ENCODE measurements at regions not wholly inside any gene's neighbourhood (a gene's known extent, or its start where the extent isn't known, plus 50 kb on each side); places are given as distances from the start of the nearest gene placed in this dataset.

GRCh38 chr15:38127306-38127771 lies 125.3 kb upstream of the SPRED1 start:
- no peak overlapping the region for H3K4me3 ChIP-seq (replicated peaks in 1 of 3; ENCODE audit: low read depth in 2 of 3, low read length in 3 of 3)
- DNase-seq: peak in 2 of 3 donors; percentile 6 to 35
- intact Hi-C loops (cut with micrococcal nuclease): loop anchor here in 1 of 2 donors (10.0 kb wide), 1 partner anchor 103 kb away; no protein-coding TSS in a partner anchor
- H3K4me2 ChIP-seq (replicated peaks; ENCODE audit: extremely low read depth, low read length, poor library complexity, severe bottlenecking): no peak overlapping the region
- H3K36me3 ChIP-seq (replicated peaks in 1 of 2; ENCODE audit: control insufficient read depth in 1 of 2, insufficient read depth in 2 of 2, low read length in 2 of 2): no peaks in the 10 kb centered on the region
- peaks cover 53 to 62% of the 10 kb centered on the region in 2 donors for H3K4me1 ChIP-seq (ENCODE audit: control insufficient read depth in 1 of 2, insufficient read depth in 2 of 2, low read length in 2 of 2)
- H2AFZ ChIP-seq (ENCODE audit: insufficient read depth, low read depth, low read length, poor library complexity, severe bottlenecking): no peak overlapping the region
- no peaks in the 10 kb centered on the region for H4K20me1 ChIP-seq (ENCODE audit: insufficient read depth, low read length)
- peaks cover 56% of the 10 kb centered on the region for H3K4me1 Mint-ChIP-seq
- peaks cover 5 to 16% (median 12%) of the 10 kb centered on the region in 7 donors for H3K9me3 Mint-ChIP-seq
- peak overlapping the region in 4 of 7 donors; percentile 10 to 73 (median 52) for H3K27ac Mint-ChIP-seq
- H3K27me3 ChIP-seq (ENCODE audit: control insufficient read depth in 2 of 2, insufficient read depth in 2 of 2, low read length in 2 of 2): peaks cover 2 to 5% of the 10 kb centered on the region in 2 donors
- TF ChIP-seq CTCF (IDR thresholded peaks at IDR 0.05): no peak
- peak overlapping the region in 1 of 2 donors; percentile 21 for H3K4me3 Mint-ChIP-seq
- no peaks in the 10 kb centered on the region for H3K36me3 Mint-ChIP-seq
- H3K79me2 ChIP-seq (ENCODE audit: insufficient read depth, low read length): no peaks in the 10 kb centered on the region
- H3K9me3 ChIP-seq (replicated peaks in 1 of 2; ENCODE audit: control insufficient read depth in 1 of 2, insufficient read depth in 1 of 2, low read length in 2 of 2): no peaks in the 10 kb centered on the region
- no peak overlapping the region for H3K27ac ChIP-seq (ENCODE audit: low read depth in 1 of 2, low read length in 2 of 2)
- WGBS (ENCODE audit: insufficient coverage): no CpG with 5 or more reads among the region's 1 CpG
- H3K27me3 Mint-ChIP-seq (ENCODE audit: low read depth in 3 of 3): peaks cover 11 to 26% (median 18%) of the 10 kb centered on the region in 3 donors
- H3K9ac ChIP-seq (ENCODE audit: insufficient read depth, low read length, poor library complexity, severe bottlenecking): no peak overlapping the region

- peaks cover 2 to 5% of the 10 kb centered on the region in 2 donors for H3K27me3 ChIP-seq (ENCODE audit: control insufficient read depth in 2 of 2, insufficient read depth in 2 of 2, low read length in 2 of 2)
- H3K9me3 ChIP-seq (replicated peaks in 1 of 2; ENCODE audit: control insufficient read depth in 1 of 2, insufficient read depth in 1 of 2, low read length in 2 of 2): no peaks in the 10 kb centered on the region
- no peak overlapping the region for H3K9ac ChIP-seq (ENCODE audit: insufficient read depth, low read length, poor library complexity, severe bottlenecking)
- Mint-ChIP-seq H3K27me3 (ENCODE audit: low read depth in 3 of 3) (peaks cover 8 to 21% (median 17%) of the 10 kb centered on the region in 3 donors), H3K27ac (peak overlapping the region; percentile 23 to 92 (median 86)), H3K4me1 (peaks cover 56% of the 10 kb centered on the region), H3K36me3 (no peaks in the 10 kb centered on the region), H3K9me3 (peaks cover 0 to 11% (median 5%) of the 10 kb centered on the region in 7 donors), H3K4me3 (no peak overlapping the region)
- peak overlapping the region; percentile 9 for H3K4me2 ChIP-seq (replicated peaks; ENCODE audit: extremely low read depth, low read length, poor library complexity, severe bottlenecking)
- H3K27ac ChIP-seq (ENCODE audit: low read depth in 1 of 2, low read length in 2 of 2): peak overlapping the region; percentile 21 to 37
- peak overlapping the region in 1 of 3 experiments; percentile 5 for H3K4me3 ChIP-seq (replicated peaks in 1 of 3; ENCODE audit: low read depth in 2 of 3, low read length in 3 of 3)
- no peaks in the 10 kb centered on the region for H3K36me3 ChIP-seq (replicated peaks in 1 of 2; ENCODE audit: control insufficient read depth in 1 of 2, insufficient read depth in 2 of 2, low read length in 2 of 2)
- no peaks in the 10 kb centered on the region for H3K79me2 ChIP-seq (ENCODE audit: insufficient read depth, low read length)
- H2AFZ ChIP-seq (ENCODE audit: insufficient read depth, low read depth, low read length, poor library complexity, severe bottlenecking): no peak overlapping the region
- 78% methylated on average over 3 of the region's 3 CpGs for WGBS (ENCODE audit: insufficient coverage)
- H4K20me1 ChIP-seq (ENCODE audit: insufficient read depth, low read length): no peaks in the 10 kb centered on the region
- TF ChIP-seq CTCF (IDR thresholded peaks at IDR 0.05): no peak
- DNase-seq: peak in 2 of 3 donors; percentile 13 to 18
- peaks cover 53 to 64% of the 10 kb centered on the region in 2 donors for H3K4me1 ChIP-seq (ENCODE audit: control insufficient read depth in 1 of 2, insufficient read depth in 2 of 2, low read length in 2 of 2)
- intact Hi-C loops (cut with micrococcal nuclease): loop anchor here in 1 of 2 donors (2.0 to 10.0 kb wide), 2 partner anchors 44 to 104 kb away; no protein-coding TSS in a partner anchor
These were observed 124.3 kb upstream of the SPRED1 start for GRCh38 chr15:38128341-38128781.

Data from CD14-positive monocyte (primary cell).